ENCODE measurements at regions not wholly inside any gene's neighbourhood (a gene's known extent, or its start where the extent isn't known, plus 50 kb on each side); places are given as distances from the start of the nearest gene placed in this dataset.

DNA sequence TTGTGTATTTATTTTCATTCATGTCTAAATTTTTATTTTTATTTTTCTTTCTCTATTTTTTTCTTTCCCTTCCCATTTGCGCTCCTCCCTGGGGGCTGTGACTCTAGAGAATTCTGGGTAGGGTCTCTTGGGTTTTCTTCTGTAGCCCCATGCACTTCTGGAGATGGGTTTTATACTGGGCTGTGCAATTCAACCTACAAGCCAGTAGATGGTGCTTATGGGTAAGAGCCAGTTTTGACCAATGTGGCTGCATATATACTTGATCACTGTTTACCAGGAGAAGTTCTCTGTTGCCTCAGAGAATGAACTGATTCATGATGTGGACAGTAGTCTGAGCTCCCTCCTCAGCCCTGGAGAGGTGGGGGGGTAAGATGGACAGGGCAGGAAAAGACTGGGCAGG is 614.6 kb downstream of the PCDH19 start:
- TF ChIP-seq, protein P1, sequence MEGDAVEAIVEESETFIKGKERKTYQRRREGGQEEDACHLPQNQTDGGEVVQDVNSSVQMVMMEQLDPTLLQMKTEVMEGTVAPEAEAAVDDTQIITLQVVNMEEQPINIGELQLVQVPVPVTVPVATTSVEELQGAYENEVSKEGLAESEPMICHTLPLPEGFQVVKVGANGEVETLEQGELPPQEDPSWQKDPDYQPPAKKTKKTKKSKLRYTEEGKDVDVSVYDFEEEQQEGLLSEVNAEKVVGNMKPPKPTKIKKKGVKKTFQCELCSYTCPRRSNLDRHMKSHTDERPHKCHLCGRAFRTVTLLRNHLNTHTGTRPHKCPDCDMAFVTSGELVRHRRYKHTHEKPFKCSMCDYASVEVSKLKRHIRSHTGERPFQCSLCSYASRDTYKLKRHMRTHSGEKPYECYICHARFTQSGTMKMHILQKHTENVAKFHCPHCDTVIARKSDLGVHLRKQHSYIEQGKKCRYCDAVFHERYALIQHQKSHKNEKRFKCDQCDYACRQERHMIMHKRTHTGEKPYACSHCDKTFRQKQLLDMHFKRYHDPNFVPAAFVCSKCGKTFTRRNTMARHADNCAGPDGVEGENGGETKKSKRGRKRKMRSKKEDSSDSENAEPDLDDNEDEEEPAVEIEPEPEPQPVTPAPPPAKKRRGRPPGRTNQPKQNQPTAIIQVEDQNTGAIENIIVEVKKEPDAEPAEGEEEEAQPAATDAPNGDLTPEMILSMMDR (IDR thresholded peaks at IDR 0.05; ENCODE audit: unreplicated experiment): no peak
- Mint-ChIP-seq H3K4me3 (ENCODE audit: unreplicated experiment) (no peak overlapping the region), H3K27ac (ENCODE audit: unreplicated experiment) (no peak overlapping the region), H3K27me3 (ENCODE audit: unreplicated experiment) (no peaks in the 10 kb centered on the region), H3K36me3 (ENCODE audit: low read depth, unreplicated experiment) (no peaks in the 10 kb centered on the region), H3K4me1 (ENCODE audit: unreplicated experiment) (no peaks in the 10 kb centered on the region), H3K9me3 (ENCODE audit: unreplicated experiment) (no peaks in the 10 kb centered on the region)
- DNase-seq (ENCODE audit: low spot score): no peak

DNA sequence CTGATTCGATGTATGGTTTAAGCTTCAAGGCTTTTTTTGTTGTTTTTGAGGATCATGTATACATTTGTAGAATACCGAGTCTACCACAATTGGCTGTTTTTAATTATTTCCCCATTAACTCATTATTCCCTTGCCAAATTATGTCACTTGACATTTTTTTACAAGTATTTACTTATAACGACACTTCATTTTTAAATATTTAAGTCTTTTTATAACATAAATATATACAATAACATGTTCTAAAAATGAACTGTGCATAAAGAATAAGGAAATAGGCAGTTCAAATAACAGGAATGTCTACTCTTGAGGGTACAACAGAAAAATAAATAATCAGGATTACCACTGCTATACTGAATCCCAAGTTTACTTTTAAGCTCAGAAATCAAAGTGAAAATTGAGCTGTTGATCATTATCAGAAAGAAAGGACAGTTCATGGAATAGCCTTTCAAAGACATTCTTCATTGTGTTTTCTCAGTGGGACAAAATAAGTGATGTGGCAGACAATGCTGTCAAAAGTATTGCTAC is 627.5 kb downstream of the PCDH19 start:
- no peak for DNase-seq (ENCODE audit: low spot score)
- no peak overlapping the region for H3K4me3 Mint-ChIP-seq (ENCODE audit: unreplicated experiment)
- H3K27me3 Mint-ChIP-seq (ENCODE audit: unreplicated experiment): no peaks in the 10 kb centered on the region
- H3K9me3 Mint-ChIP-seq (ENCODE audit: unreplicated experiment): no peaks in the 10 kb centered on the region
- no peaks in the 10 kb centered on the region for H3K36me3 Mint-ChIP-seq (ENCODE audit: low read depth, unreplicated experiment)
- H3K4me1 Mint-ChIP-seq (ENCODE audit: unreplicated experiment): no peaks in the 10 kb centered on the region
- TF ChIP-seq, protein P1 (IDR thresholded peaks at IDR 0.05; ENCODE audit: unreplicated experiment): no peak
- no peak overlapping the region for H3K27ac Mint-ChIP-seq (ENCODE audit: unreplicated experiment)

DNA sequence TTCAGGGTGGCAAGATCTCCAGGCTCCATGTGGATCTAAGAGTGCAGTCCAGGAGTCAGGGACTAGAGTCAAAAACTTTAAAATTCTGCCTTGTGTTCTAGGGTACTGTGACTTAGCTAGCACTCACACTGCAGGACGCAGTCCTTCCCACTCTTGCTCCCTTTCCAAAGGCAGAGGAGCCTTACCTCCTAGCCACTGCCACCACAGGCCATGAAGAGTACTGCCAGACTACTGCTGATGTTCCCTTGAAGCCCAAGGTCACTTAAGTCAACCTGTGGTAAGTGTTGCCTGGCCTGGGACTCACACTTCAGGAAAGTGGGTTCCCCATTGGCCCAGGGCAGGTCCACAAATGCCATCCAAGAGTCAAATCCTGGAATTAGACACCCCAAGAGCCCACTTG is 632.2 kb downstream of the PCDH19 start:
- TF ChIP-seq, protein P1 (IDR thresholded peaks at IDR 0.05; ENCODE audit: unreplicated experiment): no peak
- Mint-ChIP-seq H3K9me3 (ENCODE audit: unreplicated experiment) (no peaks in the 10 kb centered on the region), H3K27ac (ENCODE audit: unreplicated experiment) (no peak overlapping the region), H3K4me3 (ENCODE audit: unreplicated experiment) (no peak overlapping the region), H3K27me3 (ENCODE audit: unreplicated experiment) (no peaks in the 10 kb centered on the region), H3K36me3 (ENCODE audit: low read depth, unreplicated experiment) (no peaks in the 10 kb centered on the region), H3K4me1 (ENCODE audit: unreplicated experiment) (no peaks in the 10 kb centered on the region)
- DNase-seq (ENCODE audit: low spot score): no peak

DNA sequence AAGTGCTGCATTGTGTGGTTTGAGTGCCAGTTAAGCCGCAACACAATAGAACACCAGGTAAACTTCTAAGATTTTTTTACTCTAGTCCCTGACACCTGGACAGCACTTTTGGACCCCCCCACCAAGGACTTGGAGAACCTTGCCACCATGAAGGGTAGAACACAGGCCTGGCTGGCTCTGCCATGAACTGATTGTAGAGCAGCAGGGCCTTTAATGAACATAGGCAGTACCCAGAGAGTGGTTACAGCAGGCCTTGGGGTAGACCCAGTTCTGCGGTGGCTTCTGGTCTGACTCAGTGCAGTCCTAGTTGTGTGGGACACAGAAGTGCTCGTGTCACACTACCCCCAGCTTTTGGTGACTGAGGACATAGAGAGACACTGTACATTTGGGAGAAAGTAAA is 648.3 kb downstream of the PCDH19 start:
- no peak overlapping the region for H3K27ac Mint-ChIP-seq (ENCODE audit: unreplicated experiment)
- no peak for DNase-seq (ENCODE audit: low spot score)
- TF ChIP-seq, protein P1 (IDR thresholded peaks at IDR 0.05; ENCODE audit: unreplicated experiment): no peak
- no peaks in the 10 kb centered on the region for H3K36me3 Mint-ChIP-seq (ENCODE audit: low read depth, unreplicated experiment)
- no peaks in the 10 kb centered on the region for H3K4me1 Mint-ChIP-seq (ENCODE audit: unreplicated experiment)
- no peaks in the 10 kb centered on the region for H3K27me3 Mint-ChIP-seq (ENCODE audit: unreplicated experiment)
- H3K9me3 Mint-ChIP-seq (ENCODE audit: unreplicated experiment): no peaks in the 10 kb centered on the region
- H3K4me3 Mint-ChIP-seq (ENCODE audit: unreplicated experiment): no peak overlapping the region

DNA sequence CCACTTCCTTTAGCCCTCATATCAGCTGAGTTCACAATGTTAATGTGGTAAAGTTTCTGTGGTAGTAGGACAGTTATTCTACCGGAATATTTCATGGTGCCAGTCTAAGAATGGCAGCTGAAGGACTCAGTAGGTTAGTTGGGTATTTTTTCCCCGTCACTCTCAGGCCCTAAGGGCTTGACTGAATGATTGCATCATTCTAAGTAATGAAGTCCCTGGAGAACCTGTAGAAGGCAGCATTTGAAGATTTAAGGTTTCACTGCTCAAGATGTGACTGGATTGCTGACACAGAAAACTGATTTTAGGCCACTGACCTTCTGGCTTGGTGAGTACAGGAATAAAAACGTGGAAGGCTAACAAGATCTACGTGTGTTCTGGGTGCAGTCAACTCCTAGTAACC is 657.3 kb downstream of the PCDH19 start:
- Mint-ChIP-seq H3K9me3 (ENCODE audit: unreplicated experiment) (no peaks in the 10 kb centered on the region), H3K27ac (ENCODE audit: unreplicated experiment) (no peak overlapping the region), H3K4me3 (ENCODE audit: unreplicated experiment) (no peak overlapping the region)

More for the DNA sequence above, 657.3 kb downstream of the PCDH19 start:
- Mint-ChIP-seq H3K27me3 (ENCODE audit: unreplicated experiment) (no peaks in the 10 kb centered on the region), H3K4me1 (ENCODE audit: unreplicated experiment) (no peaks in the 10 kb centered on the region), H3K36me3 (ENCODE audit: low read depth, unreplicated experiment) (no peaks in the 10 kb centered on the region)
- TF ChIP-seq, protein P1 (IDR thresholded peaks at IDR 0.05; ENCODE audit: unreplicated experiment): no peak
- DNase-seq (ENCODE audit: low spot score): no peak

Measured in endothelial cell (in vitro differentiated cells).